GM12872 (cell line): ENCODE measurements at regions not wholly inside any gene's neighbourhood (a gene's known extent, or its start where the extent isn't known, plus 50 kb on each side); places are given as distances from the start of the nearest gene placed in this dataset.

Experiments
- TF ChIP-seq, protein P1 (sequence below): IDR thresholded peaks from 3 replicates; pipeline ENCODE4 v1.5.1; 2011; ENCODE audit warnings: low read depth, mild to moderate bottlenecking, low read length, moderate library complexity; ENCODE audit not compliant: insufficient read depth

DNA sequence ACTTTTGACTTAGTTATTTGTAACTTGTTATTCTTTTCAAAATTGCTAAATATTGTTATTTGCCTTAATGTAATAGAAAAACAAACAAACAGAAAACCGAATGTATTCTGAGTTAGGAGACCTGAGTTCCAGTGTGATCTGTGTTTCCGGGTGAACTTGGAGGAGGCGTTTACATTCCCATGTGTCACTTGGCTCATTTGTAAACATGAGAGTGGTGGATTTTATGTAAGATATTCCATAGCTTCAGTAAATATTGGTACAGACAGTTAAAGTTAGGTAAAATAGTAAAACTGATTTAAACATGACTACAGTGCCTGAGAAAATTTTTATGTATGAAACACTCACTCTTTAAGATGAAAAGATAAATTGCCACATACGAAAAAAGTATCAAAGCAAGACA lies 287.3 kb upstream of the POU1F1 start:
- TF ChIP-seq, protein P1, sequence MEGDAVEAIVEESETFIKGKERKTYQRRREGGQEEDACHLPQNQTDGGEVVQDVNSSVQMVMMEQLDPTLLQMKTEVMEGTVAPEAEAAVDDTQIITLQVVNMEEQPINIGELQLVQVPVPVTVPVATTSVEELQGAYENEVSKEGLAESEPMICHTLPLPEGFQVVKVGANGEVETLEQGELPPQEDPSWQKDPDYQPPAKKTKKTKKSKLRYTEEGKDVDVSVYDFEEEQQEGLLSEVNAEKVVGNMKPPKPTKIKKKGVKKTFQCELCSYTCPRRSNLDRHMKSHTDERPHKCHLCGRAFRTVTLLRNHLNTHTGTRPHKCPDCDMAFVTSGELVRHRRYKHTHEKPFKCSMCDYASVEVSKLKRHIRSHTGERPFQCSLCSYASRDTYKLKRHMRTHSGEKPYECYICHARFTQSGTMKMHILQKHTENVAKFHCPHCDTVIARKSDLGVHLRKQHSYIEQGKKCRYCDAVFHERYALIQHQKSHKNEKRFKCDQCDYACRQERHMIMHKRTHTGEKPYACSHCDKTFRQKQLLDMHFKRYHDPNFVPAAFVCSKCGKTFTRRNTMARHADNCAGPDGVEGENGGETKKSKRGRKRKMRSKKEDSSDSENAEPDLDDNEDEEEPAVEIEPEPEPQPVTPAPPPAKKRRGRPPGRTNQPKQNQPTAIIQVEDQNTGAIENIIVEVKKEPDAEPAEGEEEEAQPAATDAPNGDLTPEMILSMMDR = no peak

DNA sequence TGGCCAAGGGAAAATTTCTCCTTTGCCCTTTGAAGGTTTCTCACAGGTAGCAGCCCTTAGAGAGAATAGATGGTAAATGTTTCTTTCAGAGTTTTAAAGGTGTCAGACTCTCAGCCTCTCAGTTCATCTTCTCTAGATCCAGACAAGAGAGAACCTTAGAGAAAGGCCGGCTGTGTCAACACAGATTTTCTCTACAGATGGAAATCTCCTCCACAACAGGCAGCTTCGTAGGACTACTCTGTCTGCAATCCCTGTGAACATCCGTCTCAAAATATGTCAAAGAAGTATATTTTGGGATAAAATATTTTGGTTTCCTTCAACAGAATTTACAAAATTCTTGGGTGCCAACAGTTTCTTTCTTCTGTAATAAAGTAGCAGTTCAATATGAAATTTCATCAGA lies 282.1 kb upstream of the POU1F1 start:
- TF ChIP-seq, protein P1 = no peak

DNA sequence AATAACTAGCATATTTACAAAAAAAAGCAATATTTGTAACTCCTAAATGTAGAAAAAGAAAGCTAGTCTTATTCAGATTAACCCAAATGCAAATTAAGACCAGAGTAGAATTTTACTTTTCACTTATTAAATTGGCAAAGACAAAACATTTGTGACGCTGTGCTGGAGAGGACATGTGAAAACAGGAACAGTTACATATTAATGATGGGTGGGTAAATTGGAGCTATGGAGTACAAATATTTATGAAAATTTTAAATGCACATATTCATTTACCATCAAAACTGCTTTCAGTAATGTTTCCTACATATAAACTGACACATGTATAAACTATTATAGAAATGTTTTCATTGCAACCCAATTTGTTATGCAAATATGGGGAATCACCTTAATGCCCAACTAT lies 278.9 kb upstream of the POU1F1 start:
- TF ChIP-seq, protein P1 = no peak

DNA sequence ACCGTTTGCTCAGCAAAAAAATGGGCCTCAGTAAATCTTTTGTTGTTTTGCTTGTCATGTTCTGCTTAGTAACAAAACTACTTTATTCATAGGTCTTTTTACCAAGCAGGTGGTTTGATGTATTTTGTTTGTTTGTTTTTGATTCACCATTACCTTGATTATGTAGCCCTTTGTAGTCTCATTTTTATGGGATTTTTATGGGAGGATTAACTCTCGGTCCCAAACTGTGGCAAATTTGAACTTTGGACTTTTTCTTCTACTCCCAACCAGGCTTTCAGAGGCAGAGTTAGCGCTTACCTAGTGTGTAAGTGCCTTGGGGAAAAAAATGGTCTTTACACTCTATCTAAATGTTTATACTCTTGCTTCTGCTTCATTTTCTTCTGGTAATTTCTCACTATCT lies 276.7 kb upstream of the POU1F1 start:
- TF ChIP-seq, protein P1 = no peak

DNA sequence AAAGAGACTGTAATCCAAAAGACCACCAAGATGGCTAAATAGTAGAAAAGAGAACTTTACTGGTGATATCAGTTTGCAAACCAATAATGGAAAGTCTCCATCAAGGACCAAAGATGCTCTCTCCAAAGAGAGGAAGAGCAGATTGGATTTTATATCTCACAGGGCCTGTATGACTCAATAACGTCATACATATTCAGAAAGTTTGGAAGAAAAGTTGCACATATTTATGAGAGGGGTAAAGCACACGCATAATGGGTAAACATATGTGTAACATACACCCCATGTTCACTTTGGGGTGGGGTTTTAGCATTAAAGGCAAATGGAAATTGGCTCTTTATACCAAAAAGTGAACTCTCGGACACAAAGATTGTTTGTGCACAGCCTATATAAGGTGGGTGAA lies 274.5 kb upstream of the POU1F1 start:
- TF ChIP-seq, protein P1 = no peak

DNA sequence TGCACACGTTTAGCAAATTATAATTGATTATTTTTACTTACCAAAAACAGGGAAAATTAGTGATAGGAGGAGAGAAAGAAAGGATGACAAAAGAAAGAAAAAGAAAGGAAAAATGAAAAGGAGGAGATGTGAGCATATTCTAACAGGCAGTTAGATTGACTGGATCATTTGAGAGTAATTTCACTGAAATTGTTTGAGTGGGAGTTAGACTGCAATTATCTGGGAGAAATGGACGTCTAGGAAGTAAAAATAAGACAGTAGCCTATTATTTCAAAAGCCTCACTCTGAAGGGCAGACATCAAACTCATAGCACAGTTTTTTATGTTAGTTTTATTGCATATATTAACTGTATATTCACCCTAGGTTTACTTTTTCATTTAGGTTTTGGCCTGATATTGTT lies 272.8 kb upstream of the POU1F1 start:
- TF ChIP-seq, protein P1 = no peak

DNA sequence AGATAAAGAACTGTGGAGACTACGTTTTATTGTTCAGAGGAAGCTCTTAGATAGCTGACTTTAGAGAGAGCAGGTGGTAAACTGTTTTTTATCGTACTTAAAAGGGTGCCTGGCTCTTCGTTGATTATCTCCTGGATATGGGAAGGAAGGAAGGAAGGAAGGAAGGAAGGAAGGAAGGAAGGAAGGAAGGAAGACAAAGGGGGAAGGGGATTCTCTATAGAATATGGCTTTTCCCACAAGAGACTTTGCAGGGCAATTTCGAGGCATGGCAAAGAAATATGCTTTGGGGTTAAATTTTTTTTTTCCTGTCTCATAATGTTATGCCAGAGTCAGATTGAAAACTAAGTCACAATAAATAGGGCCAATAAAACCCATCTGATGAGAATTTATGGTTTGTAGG lies 271.9 kb upstream of the POU1F1 start:
- TF ChIP-seq, protein P1 = no peak

DNA sequence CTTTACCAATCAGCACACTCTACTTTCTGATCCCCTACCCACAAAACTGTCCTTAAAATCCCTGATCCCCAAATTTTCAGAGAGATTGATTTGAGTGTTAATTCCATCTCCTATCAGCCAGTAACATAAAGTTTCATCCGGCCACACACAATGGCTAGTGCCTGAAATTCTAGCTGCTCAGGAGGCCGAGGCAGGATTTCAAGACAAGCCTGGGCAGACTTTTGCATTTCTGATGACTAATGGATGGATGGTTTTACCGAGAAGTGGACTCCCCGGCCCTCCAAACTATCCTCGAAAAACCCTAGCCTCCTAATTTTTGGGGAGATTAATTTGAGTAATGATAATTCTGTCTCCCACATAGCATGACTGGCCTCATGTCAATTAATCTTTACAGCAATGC lies 269.8 kb upstream of the POU1F1 start:
- TF ChIP-seq, protein P1 = no peak
